ENCODE measurements at regions not wholly inside any gene's neighbourhood (a gene's known extent, or its start where the extent isn't known, plus 50 kb on each side); places are given as distances from the start of the nearest gene placed in this dataset.
"Not testable (repeated sequence)": the region's sequence is repeated elsewhere in the genome, so short reads cannot be mapped to it uniquely, and the experiment has no call there.

- DNase-seq, result no peak
Observed at GRCh38 chr13:65722506-65722905, 1507.6 kb downstream of the PCDH9 start.

GRCh38 chr13:65719831-65720230 lies 1510.3 kb downstream of the PCDH9 start:
- DNase-seq, result no peak

- no peak for DNase-seq
Observed at GRCh38 chr13:65710514-65710913, 1519.6 kb downstream of the PCDH9 start.

- no peak for DNase-seq
Observed at GRCh38 chr13:65697843-65698242, 1532.3 kb downstream of the PCDH9 start.

GRCh38 chr13:65679240-65679639 lies 1550.9 kb downstream of the PCDH9 start:
- no peak for DNase-seq

- DNase-seq, result no peak
Observed at GRCh38 chr13:65677906-65678305, 1552.2 kb downstream of the PCDH9 start.

- DNase-seq, result not testable (repeated sequence)
Observed at GRCh38 chr13:65675383-65675782, 1554.8 kb downstream of the PCDH9 start.

- DNase-seq, result no peak
Observed at GRCh38 chr13:65670014-65670625, 1560.0 kb downstream of the PCDH9 start.

- no peak for DNase-seq
Observed at GRCh38 chr13:65660731-65661130, 1569.4 kb downstream of the PCDH9 start.

- no peak for DNase-seq
Observed at GRCh38 chr13:65656740-65657329, 1573.3 kb downstream of the PCDH9 start.

GRCh38 chr13:65653613-65654012 lies 1576.5 kb downstream of the PCDH9 start:
- no peak for DNase-seq

GRCh38 chr13:65650321-65650720 lies 1579.8 kb downstream of the PCDH9 start:
- DNase-seq, result no peak

GRCh38 chr13:65642996-65643395 lies 1587.1 kb downstream of the PCDH9 start:
- no peak for DNase-seq

GRCh38 chr13:65642301-65642700 lies 1587.8 kb downstream of the PCDH9 start:
- DNase-seq, result no peak

- DNase-seq, result no peak
Observed at GRCh38 chr13:65638572-65639168, 1591.5 kb downstream of the PCDH9 start.

GRCh38 chr13:65633806-65634205 lies 1596.3 kb downstream of the PCDH9 start:
- DNase-seq, result no peak

GRCh38 chr13:65631078-65631477 lies 1599.1 kb downstream of the PCDH9 start:
- no peak for DNase-seq

- no peak for DNase-seq
Observed at GRCh38 chr13:65629926-65630325, 1600.2 kb downstream of the PCDH9 start.

- no peak for DNase-seq
Observed at GRCh38 chr13:65623148-65623547, 1607.0 kb downstream of the PCDH9 start.

GRCh38 chr13:65615506-65615905 lies 1614.6 kb downstream of the PCDH9 start:
- no peak for DNase-seq

- no peak for DNase-seq
Observed at GRCh38 chr13:65613004-65613403, 1617.1 kb downstream of the PCDH9 start.

- no peak for DNase-seq
Observed at GRCh38 chr13:65609350-65609749, 1620.8 kb downstream of the PCDH9 start.

GRCh38 chr13:65606622-65607021 lies 1623.5 kb downstream of the PCDH9 start:
- no peak for DNase-seq

All from nucleus accumbens (tissue), 56 donors.